GM12874 (cell line): ENCODE measurements at regions not wholly inside any gene's neighbourhood (a gene's known extent, or its start where the extent isn't known, plus 50 kb on each side); places are given as distances from the start of the nearest gene placed in this dataset.

Source experiments
- TF ChIP-seq, protein P1 (sequence below): IDR thresholded peaks from 2 replicates; pipeline ENCODE4 v1.5.1; 2011; ENCODE audit warnings: low read depth, mild to moderate bottlenecking, control low read depth, low read length, moderate library complexity; ENCODE audit not compliant: insufficient read depth

DNA sequence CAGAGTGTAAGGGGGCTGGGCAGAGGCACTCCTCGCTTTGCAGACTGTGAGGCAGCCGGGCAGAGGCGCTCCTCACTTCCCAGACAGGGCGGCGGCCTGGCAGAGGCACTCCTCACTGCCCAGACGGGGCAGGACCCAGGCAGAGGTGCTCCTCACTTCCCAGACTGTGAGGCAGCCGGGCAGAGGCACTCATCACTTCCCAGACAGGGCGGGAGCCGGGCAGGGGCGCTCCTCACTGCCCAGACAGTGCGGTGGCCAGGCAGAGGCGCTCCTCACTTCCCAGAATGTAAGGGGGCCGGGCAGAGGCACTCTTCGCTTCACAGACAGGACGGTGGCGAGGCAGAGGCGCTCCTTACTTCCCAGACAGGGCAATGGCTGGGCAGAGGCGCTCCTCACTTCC is 442.5 kb downstream of the SPATA31D1 start:
- TF ChIP-seq, protein P1, sequence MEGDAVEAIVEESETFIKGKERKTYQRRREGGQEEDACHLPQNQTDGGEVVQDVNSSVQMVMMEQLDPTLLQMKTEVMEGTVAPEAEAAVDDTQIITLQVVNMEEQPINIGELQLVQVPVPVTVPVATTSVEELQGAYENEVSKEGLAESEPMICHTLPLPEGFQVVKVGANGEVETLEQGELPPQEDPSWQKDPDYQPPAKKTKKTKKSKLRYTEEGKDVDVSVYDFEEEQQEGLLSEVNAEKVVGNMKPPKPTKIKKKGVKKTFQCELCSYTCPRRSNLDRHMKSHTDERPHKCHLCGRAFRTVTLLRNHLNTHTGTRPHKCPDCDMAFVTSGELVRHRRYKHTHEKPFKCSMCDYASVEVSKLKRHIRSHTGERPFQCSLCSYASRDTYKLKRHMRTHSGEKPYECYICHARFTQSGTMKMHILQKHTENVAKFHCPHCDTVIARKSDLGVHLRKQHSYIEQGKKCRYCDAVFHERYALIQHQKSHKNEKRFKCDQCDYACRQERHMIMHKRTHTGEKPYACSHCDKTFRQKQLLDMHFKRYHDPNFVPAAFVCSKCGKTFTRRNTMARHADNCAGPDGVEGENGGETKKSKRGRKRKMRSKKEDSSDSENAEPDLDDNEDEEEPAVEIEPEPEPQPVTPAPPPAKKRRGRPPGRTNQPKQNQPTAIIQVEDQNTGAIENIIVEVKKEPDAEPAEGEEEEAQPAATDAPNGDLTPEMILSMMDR, result no peak

GRCh38 chr9:82436475-82436874 is 447.9 kb downstream of the SPATA31D1 start:
- TF ChIP-seq, protein P1, result no peak

- TF ChIP-seq, protein P1, result no peak
Observed at GRCh38 chr9:82438581-82438980, 450.0 kb downstream of the SPATA31D1 start.

GRCh38 chr9:82443312-82443711 is 454.7 kb downstream of the SPATA31D1 start:
- TF ChIP-seq, protein P1, result no peak

DNA sequence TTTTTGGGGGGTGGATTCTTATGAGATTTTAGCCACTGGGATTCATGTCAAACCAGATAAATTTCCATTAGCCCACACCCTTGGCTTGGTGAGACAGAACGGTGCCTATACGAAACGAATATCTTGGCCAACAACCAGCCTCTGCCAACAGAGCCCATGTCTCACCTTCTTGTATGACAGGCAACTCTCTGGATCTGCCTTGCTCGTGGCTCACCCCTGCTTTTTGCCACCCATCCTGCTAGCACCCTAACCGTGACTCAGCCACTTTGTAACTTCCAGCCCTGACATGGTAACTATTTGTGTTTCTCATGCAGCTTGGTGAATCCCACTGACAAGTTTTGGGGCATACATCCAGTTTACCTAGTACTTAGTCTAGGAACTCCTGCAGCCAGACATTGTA is 457.0 kb downstream of the SPATA31D1 start:
- TF ChIP-seq, protein P1, result no peak

DNA sequence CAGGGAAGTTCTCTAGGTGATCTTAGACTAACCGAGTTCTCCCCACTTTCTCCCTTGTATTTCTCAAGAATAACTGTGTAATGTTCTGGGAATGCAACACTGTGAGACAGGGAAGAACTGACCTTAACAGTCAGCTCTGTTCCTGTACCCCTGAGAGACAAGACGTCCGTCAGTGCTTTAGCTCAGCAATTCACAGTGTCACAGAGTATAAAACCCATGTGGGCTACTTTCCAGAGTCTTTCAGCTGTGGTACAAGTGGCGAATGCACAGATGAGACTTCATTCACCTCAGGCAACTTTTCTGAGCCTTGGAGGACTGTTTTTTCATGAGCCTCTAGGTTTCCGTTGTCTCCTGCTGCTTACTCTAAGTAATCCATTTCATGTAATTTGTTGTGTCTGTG is 458.8 kb downstream of the SPATA31D1 start:
- TF ChIP-seq, protein P1, result no peak

DNA sequence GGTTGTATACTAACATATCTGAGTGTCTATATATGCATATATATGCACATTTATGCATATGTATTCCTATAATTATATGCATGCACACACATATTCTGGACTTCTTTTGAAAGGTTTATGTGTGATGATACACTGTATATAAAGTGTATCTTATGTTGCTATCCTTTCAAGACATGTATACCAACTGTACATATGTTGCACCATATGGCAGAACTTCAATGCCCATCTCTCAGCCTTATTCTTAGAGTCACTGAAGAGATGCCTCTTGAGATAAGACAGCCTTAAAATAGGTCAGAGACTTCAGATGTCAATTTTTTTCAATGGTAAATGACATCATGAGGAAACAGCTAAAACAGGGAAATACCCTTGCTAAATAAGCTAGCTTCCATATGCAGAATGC is 461.4 kb downstream of the SPATA31D1 start:
- TF ChIP-seq, protein P1, result no peak
